ENCODE measurements at regions not wholly inside any gene's neighbourhood (a gene's known extent, or its start where the extent isn't known, plus 50 kb on each side); places are given as distances from the start of the nearest gene placed in this dataset.
"Not testable (repeated sequence)": the region's sequence is repeated elsewhere in the genome, so short reads cannot be mapped to it uniquely, and the experiment has no call there.

DNA sequence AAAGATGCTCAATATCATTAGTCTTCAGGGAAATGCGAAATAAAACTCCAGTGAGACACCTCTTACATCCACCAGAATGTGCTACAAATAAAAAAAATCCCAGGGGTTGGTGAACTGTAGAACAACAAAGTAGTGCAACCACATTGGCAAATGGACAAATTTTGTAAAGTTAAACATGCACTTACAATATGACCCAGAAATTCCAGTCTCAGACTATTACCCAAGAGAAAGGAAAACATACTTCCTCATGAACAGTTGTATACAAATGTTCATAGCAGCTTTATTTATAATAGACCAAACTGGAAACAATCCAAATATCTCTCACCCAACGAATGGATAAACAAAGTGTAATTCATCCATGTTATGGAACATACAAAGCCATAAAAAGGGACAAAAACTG, 239.5 kb downstream of the ABCC12 start:
- no peak for DNase-seq
- Histone ChIP-seq H3K27ac (no peak overlapping the region), H3K4me1 (no peaks in the 10 kb centered on the region), H3K4me3 (no peak overlapping the region), H3K36me3 (no peaks in the 10 kb centered on the region), H3K9me3 (no peaks in the 10 kb centered on the region), H3K27me3 (no peaks in the 10 kb centered on the region)
- intact Hi-C loops (cut with DNase I; ENCODE audit: low total_unique reads), result no loop called here
- TF ChIP-seq, protein P1, sequence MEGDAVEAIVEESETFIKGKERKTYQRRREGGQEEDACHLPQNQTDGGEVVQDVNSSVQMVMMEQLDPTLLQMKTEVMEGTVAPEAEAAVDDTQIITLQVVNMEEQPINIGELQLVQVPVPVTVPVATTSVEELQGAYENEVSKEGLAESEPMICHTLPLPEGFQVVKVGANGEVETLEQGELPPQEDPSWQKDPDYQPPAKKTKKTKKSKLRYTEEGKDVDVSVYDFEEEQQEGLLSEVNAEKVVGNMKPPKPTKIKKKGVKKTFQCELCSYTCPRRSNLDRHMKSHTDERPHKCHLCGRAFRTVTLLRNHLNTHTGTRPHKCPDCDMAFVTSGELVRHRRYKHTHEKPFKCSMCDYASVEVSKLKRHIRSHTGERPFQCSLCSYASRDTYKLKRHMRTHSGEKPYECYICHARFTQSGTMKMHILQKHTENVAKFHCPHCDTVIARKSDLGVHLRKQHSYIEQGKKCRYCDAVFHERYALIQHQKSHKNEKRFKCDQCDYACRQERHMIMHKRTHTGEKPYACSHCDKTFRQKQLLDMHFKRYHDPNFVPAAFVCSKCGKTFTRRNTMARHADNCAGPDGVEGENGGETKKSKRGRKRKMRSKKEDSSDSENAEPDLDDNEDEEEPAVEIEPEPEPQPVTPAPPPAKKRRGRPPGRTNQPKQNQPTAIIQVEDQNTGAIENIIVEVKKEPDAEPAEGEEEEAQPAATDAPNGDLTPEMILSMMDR (IDR thresholded peaks at IDR 0.05), result no peak
- no peak for TF ChIP-seq POLR2A (IDR thresholded peaks at IDR 0.05)

DNA sequence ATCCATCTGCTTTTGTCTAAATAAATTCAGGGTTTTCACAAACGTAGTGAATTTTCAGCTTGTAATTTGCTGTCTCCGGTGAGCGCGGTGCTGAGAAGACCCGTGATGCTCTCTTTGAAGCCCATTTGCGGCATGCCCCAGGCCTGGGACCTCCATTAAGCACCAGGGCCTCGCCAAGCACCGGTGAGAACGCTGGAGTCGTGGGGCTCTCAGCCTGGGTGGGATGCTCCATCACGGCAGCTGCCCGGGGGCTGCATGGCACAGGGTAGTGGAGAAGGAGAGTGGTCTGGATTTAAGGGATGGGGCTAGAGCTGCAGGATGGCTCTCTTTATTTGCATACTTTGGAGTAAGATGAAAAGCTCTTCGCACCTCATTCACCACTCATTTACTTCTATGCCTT, 248.7 kb downstream of the ABCC12 start:
- DNase-seq, result no peak
- no peak overlapping the region for H3K4me3 ChIP-seq
- intact Hi-C loops (cut with DNase I; ENCODE audit: low total_unique reads), result no loop called here
- no peak overlapping the region for H3K27ac ChIP-seq
- no peaks in the 10 kb centered on the region for H3K4me1 ChIP-seq
- TF ChIP-seq, protein P1 (IDR thresholded peaks at IDR 0.05), result no peak
- TF ChIP-seq POLR2A (IDR thresholded peaks at IDR 0.05), result no peak
- H3K9me3 ChIP-seq, result no peaks in the 10 kb centered on the region
- no peaks in the 10 kb centered on the region for H3K36me3 ChIP-seq
- H3K27me3 ChIP-seq, result no peaks in the 10 kb centered on the region

DNA sequence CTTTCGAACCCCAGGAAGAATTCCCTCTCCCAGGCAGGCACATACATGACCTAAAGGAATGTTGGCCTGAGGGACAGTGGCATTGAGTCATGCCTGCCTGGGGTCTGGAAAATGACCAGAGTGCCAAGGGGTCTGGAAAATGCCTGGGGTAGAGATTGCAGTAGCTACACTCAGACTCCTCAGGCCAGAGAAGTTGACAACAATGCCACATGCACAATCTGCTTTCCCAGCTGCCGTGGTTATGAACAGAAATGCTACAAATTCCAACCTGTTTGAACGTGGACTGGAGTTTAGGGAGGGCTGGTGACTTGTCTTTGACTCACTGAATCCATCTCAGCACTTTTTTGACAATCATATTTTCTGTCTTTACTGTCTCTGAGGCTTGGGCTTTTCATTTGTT, 250.0 kb downstream of the ABCC12 start:
- H3K27me3 ChIP-seq, result no peaks in the 10 kb centered on the region
- no peak for DNase-seq
- no peak overlapping the region for H3K4me3 ChIP-seq
- TF ChIP-seq, protein P1 (IDR thresholded peaks at IDR 0.05), result no peak
- TF ChIP-seq POLR2A (IDR thresholded peaks at IDR 0.05), result no peak
- no peak overlapping the region for H3K27ac ChIP-seq
- no peaks in the 10 kb centered on the region for H3K36me3 ChIP-seq
- intact Hi-C loops (cut with DNase I; ENCODE audit: low total_unique reads), result no loop called here
- no peaks in the 10 kb centered on the region for H3K9me3 ChIP-seq
- H3K4me1 ChIP-seq, result no peaks in the 10 kb centered on the region

DNA sequence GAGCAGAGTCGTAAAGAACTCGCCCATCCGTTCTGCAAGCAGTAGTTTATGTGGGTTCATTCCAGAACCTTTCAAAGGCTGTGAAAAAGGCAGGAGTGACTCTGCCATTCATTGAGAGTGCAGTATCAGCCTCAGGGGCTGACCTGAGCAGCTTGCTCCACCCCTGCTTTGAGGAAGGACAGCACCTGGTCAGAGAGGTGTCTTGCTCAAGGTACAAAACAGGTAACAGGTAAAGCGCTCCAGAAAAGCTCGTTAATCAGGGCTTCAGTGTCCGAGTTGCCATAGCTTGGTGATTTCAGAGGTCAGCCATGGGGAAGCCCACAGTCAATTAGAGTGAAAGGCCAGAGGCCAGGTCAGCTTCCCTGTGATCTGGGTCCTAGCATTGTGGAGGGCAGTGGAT, 251.1 kb downstream of the ABCC12 start:
- Histone ChIP-seq H3K4me3 (no peak overlapping the region), H3K4me1 (no peaks in the 10 kb centered on the region), H3K27me3 (no peaks in the 10 kb centered on the region), H3K36me3 (no peaks in the 10 kb centered on the region), H3K9me3 (no peaks in the 10 kb centered on the region), H3K27ac (no peak overlapping the region)
- intact Hi-C loops (cut with DNase I; ENCODE audit: low total_unique reads), result no loop called here
- DNase-seq, result no peak
- TF ChIP-seq, protein P1 (IDR thresholded peaks at IDR 0.05), result no peak
- no peak for TF ChIP-seq POLR2A (IDR thresholded peaks at IDR 0.05)

DNA sequence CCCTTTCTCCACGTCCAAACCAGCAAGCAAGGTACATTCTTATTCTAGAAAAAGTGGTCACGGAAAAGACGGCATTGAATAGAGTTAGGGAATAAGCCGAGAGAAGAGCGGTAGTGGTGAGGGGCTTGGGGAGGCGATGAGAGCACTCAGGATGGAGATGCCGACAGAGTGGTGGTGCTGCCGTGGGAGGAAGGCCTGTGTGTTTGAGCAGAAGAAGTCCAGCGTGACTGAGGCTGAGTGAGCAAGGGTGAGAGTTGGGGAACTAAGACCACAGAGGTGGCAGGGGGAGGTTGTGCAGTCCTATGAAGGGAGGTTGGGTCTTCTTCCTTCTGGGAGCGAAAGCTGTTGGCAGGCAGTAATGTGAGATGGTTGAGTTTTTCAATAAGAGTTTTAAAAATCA, 252.3 kb downstream of the ABCC12 start:
- no peak for DNase-seq
- H3K4me1 ChIP-seq, result no peaks in the 10 kb centered on the region

DNA sequence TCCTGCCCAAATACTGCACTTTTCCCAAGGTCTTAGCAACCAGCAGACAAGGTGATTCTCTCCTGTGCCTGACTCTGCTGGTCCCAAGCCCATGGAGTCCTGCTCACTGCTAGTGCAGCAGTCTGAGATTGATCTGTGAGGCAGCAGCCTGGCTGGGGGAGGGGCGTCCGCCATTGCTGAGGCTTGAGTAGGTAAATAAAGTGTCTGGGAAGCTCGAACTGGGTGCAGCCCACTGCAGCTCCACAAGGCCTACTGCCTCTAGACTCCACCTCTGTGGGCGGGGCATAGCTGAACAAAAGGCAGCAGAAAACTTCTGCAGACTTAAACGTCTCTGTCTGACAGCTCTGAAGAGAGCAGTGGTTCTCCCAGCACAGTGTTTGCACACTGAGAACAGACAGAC, 258.7 kb downstream of the ABCC12 start:
- intact Hi-C loops (cut with DNase I; ENCODE audit: low total_unique reads); H3K9me3 ChIP-seq; H3K27ac ChIP-seq; H3K27me3 ChIP-seq; H3K36me3 ChIP-seq; DNase-seq; H3K4me3 ChIP-seq; H3K4me1 ChIP-seq: not testable (repeated sequence)

More for the DNA sequence above, 252.3 kb downstream of the ABCC12 start:
- TF ChIP-seq, protein P1 (IDR thresholded peaks at IDR 0.05), result no peak
- TF ChIP-seq POLR2A (IDR thresholded peaks at IDR 0.05), result no peak
- intact Hi-C loops (cut with DNase I; ENCODE audit: low total_unique reads), result no loop called here
- H3K27ac ChIP-seq, result no peak overlapping the region
- no peaks in the 10 kb centered on the region for H3K9me3 ChIP-seq
- no peaks in the 10 kb centered on the region for H3K36me3 ChIP-seq
- H3K4me3 ChIP-seq, result no peak overlapping the region
- H3K27me3 ChIP-seq, result no peaks in the 10 kb centered on the region
